GOT3 (cell line): ENCODE measurements at regions not wholly inside any gene's neighbourhood (a gene's known extent, or its start where the extent isn't known, plus 50 kb on each side); places are given as distances from the start of the nearest gene placed in this dataset.

Source experiments
- DNase-seq: peaks from one replicate; lab custom pipeline; 2025; ENCODE audit warnings: mixed read lengths; lab: John Stamatoyannopoulos, UW

GRCh38 chr5:4717446-4717845 lies 422.7 kb upstream of the ADAMTS16 start:
- no peak for DNase-seq

GRCh38 chr5:4720831-4721230 lies 419.3 kb upstream of the ADAMTS16 start:
- DNase-seq: no peak

- DNase-seq: no peak
Measured at GRCh38 chr5:4722886-4723285, 417.2 kb upstream of the ADAMTS16 start.

GRCh38 chr5:4725594-4725993 lies 414.5 kb upstream of the ADAMTS16 start:
- DNase-seq: no peak

- DNase-seq: no peak
Measured at GRCh38 chr5:4730279-4730678, 409.9 kb upstream of the ADAMTS16 start.

GRCh38 chr5:4734348-4734747 lies 405.8 kb upstream of the ADAMTS16 start:
- no peak for DNase-seq

- no peak for DNase-seq
Measured at GRCh38 chr5:4735261-4735660, 404.9 kb upstream of the ADAMTS16 start.

GRCh38 chr5:4737868-4738267 lies 402.3 kb upstream of the ADAMTS16 start:
- no peak for DNase-seq

GRCh38 chr5:4738298-4738697 lies 401.8 kb upstream of the ADAMTS16 start:
- DNase-seq: no peak

- DNase-seq: no peak
Measured at GRCh38 chr5:4740156-4740555, 400.0 kb upstream of the ADAMTS16 start.

- no peak for DNase-seq
Measured at GRCh38 chr5:4758550-4758949, 381.6 kb upstream of the ADAMTS16 start.

GRCh38 chr5:4758996-4759395 lies 381.1 kb upstream of the ADAMTS16 start:
- no peak for DNase-seq

- no peak for DNase-seq
Measured at GRCh38 chr5:4762316-4762715, 377.8 kb upstream of the ADAMTS16 start.

- DNase-seq: no peak
Measured at GRCh38 chr5:4765411-4765810, 374.7 kb upstream of the ADAMTS16 start.

GRCh38 chr5:4766101-4766500 lies 374.0 kb upstream of the ADAMTS16 start:
- no peak for DNase-seq

- DNase-seq: no peak
Measured at GRCh38 chr5:4772591-4772990, 367.5 kb upstream of the ADAMTS16 start.

- DNase-seq: no peak
Measured at GRCh38 chr5:4773827-4774317, 366.3 kb upstream of the ADAMTS16 start.

GRCh38 chr5:4777435-4777834 lies 362.7 kb upstream of the ADAMTS16 start:
- DNase-seq: no peak

GRCh38 chr5:4780633-4781032 lies 359.5 kb upstream of the ADAMTS16 start:
- no peak for DNase-seq

GRCh38 chr5:4781299-4781698 lies 358.8 kb upstream of the ADAMTS16 start:
- DNase-seq: no peak

GRCh38 chr5:4785971-4786370 lies 354.2 kb upstream of the ADAMTS16 start:
- no peak for DNase-seq

GRCh38 chr5:4797445-4797844 lies 342.7 kb upstream of the ADAMTS16 start:
- no peak for DNase-seq

GRCh38 chr5:4802044-4802443 lies 338.1 kb upstream of the ADAMTS16 start:
- no peak for DNase-seq

GRCh38 chr5:4804691-4805360 lies 335.3 kb upstream of the ADAMTS16 start:
- no peak for DNase-seq
